ENCODE measurements at regions not wholly inside any gene's neighbourhood (a gene's known extent, or its start where the extent isn't known, plus 50 kb on each side); places are given as distances from the start of the nearest gene placed in this dataset.

DNA sequence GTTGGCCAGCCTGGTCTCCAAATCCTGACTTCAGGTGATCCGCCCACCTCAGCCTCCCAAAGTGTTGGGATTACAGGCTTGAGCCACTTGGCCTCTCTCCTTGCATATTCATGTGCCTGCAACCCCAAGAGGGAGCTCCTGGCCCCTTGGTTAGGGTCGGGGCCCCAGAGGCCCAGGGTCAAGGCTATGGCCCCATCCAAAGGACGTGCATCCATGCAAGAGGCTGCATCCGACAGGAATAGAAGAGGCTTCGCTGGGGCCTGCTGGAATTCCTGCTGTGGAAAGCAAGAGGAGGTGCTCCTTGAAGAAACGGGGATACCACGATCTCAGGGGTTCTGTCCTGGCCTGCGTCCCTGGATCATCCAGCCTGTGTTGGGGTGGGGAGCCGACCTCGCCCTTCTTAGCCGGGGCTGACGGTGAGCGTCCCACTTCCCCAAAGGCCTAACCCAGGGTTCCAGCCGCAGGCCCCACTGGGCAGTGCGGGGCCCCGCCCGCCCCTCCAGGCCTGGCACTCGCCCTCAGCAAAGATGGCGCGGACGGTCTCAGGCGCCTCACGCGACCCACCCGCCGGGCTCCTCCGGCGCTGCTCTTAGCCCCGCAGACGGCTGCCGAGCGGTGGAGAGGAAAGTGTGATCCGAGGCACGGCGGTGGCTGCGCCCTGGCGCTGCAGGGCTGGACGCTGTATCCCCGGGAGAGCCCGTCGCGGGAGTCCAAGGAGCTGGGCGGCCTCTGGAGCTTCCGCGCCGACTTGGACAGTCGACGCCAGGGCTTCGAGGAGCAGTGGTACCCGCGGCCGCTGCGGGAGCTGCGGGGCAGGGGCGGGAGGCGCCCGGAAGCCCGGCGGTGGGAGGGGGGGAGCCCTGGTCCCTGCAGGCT lies 54.7 kb downstream of the ZNF727 start:
- peak; percentile 28 to 67 for DNase-seq (ENCODE audit: low spot score in 2 of 2)

GRCh38 chr7:64101126-64101942 lies 56.1 kb downstream of the ZNF727 start:
- no peaks in the 10 kb centered on the region for H3K27me3 ChIP-seq
- no peaks in the 10 kb centered on the region for H3K36me3 ChIP-seq
- H3K9me3 ChIP-seq: peaks cover 34% of the 10 kb centered on the region
- TF ChIP-seq EP300 (IDR thresholded peaks at IDR 0.05) (no peak), POLR2A (IDR thresholded peaks at IDR 0.05) (no peak), POLR2AphosphoS5 (IDR thresholded peaks at IDR 0.05) (no peak)
- TF ChIP-seq, protein P1, sequence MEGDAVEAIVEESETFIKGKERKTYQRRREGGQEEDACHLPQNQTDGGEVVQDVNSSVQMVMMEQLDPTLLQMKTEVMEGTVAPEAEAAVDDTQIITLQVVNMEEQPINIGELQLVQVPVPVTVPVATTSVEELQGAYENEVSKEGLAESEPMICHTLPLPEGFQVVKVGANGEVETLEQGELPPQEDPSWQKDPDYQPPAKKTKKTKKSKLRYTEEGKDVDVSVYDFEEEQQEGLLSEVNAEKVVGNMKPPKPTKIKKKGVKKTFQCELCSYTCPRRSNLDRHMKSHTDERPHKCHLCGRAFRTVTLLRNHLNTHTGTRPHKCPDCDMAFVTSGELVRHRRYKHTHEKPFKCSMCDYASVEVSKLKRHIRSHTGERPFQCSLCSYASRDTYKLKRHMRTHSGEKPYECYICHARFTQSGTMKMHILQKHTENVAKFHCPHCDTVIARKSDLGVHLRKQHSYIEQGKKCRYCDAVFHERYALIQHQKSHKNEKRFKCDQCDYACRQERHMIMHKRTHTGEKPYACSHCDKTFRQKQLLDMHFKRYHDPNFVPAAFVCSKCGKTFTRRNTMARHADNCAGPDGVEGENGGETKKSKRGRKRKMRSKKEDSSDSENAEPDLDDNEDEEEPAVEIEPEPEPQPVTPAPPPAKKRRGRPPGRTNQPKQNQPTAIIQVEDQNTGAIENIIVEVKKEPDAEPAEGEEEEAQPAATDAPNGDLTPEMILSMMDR (IDR thresholded peaks at IDR 0.05): no peak
- peak in 1 of 2 donors; percentile 61 for DNase-seq (ENCODE audit: low spot score in 2 of 2)
- 91% methylated on average over 16 of the region's 22 CpGs for WGBS
- no peak overlapping the region for H3K4me3 ChIP-seq
- no peaks in the 10 kb centered on the region for H3K4me1 ChIP-seq
- H3K27ac ChIP-seq: no peak overlapping the region

More for the DNA sequence above, 54.7 kb downstream of the ZNF727 start:
- Histone ChIP-seq H3K27me3 (no peaks in the 10 kb centered on the region), H3K9me3 (peaks cover 43% of the 10 kb centered on the region), H3K36me3 (no peaks in the 10 kb centered on the region), H3K27ac (no peak overlapping the region), H3K4me1 (no peaks in the 10 kb centered on the region), H3K4me3 (no peak overlapping the region)
- WGBS: 71% methylated on average over 9 of the region's 59 CpGs
- TF ChIP-seq, protein P1 (IDR thresholded peaks at IDR 0.05): no peak
- TF ChIP-seq POLR2AphosphoS5 (IDR thresholded peaks at IDR 0.05): no peak
- no peak for TF ChIP-seq EP300 (IDR thresholded peaks at IDR 0.05)
- TF ChIP-seq POLR2A (IDR thresholded peaks at IDR 0.05): no peak

GRCh38 chr7:64101943-64102655 lies 56.9 kb downstream of the ZNF727 start:
- peak in 1 of 2 donors; percentile 58 for DNase-seq (ENCODE audit: low spot score in 2 of 2)
- TF ChIP-seq, protein P1 (IDR thresholded peaks at IDR 0.05): no peak
- TF ChIP-seq POLR2AphosphoS5 (IDR thresholded peaks at IDR 0.05): no peak
- TF ChIP-seq EP300 (IDR thresholded peaks at IDR 0.05): no peak
- no peak for TF ChIP-seq POLR2A (IDR thresholded peaks at IDR 0.05)
- 84% methylated on average over 8 of the region's 13 CpGs for WGBS

DNA sequence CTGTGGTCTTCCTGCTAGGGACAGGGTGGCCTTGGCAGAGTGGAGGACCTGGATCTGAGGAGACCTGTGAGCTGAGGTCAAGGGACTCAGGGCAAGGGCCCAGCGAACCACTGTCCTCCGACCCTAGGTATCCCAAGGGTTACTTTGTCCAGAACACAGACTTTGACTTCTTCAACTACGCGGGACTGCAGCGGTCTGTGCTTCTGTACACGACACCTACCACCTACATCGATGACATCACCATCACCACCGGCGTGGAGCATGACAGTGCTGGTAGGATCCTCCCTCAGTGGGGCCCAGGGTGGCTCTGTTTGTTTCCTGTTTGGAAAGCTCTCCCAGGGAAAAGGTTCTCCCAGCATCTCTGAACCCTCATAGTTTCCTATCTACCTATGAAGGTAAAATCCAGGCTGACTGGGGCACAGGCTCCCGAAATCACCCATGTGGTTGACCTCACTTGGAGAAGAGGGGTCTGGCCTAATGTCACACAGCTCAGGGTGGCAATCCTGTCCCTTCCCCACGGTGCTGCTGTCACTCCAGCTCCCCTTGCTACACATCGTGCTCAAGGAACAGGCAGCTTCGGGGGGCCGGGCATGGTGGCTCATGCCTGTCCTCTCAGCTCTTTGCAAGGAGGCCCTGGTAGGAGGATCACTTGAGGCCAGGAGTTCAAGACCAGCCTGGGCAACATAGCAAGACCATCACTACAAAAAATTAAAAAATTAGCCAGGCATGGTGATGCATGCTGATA lies 57.6 kb downstream of the ZNF727 start:
- H3K4me1 ChIP-seq: no peaks in the 10 kb centered on the region
- WGBS: 91% methylated on average over 10 of the region's 14 CpGs
- H3K27me3 ChIP-seq: no peaks in the 10 kb centered on the region
- DNase-seq (ENCODE audit: low spot score in 2 of 2): peak in 1 of 2 donors; percentile 44
- H3K27ac ChIP-seq: no peak overlapping the region
- peaks cover 25% of the 10 kb centered on the region for H3K9me3 ChIP-seq
- TF ChIP-seq POLR2AphosphoS5 (IDR thresholded peaks at IDR 0.05): no peak
- no peak for TF ChIP-seq POLR2A (IDR thresholded peaks at IDR 0.05)
- no peak for TF ChIP-seq EP300 (IDR thresholded peaks at IDR 0.05)
- TF ChIP-seq, protein P1 (IDR thresholded peaks at IDR 0.05): no peak
- H3K36me3 ChIP-seq: no peaks in the 10 kb centered on the region
- no peak overlapping the region for H3K4me3 ChIP-seq

More at GRCh38 chr7:64101943-64102655, 56.9 kb downstream of the ZNF727 start:
- no peaks in the 10 kb centered on the region for H3K4me1 ChIP-seq
- peaks cover 28% of the 10 kb centered on the region for H3K9me3 ChIP-seq
- no peak overlapping the region for H3K27ac ChIP-seq
- no peaks in the 10 kb centered on the region for H3K36me3 ChIP-seq
- no peak overlapping the region for H3K4me3 ChIP-seq
- H3K27me3 ChIP-seq: no peaks in the 10 kb centered on the region
